T-helper 1 cell (primary cell): ENCODE measurements at regions not wholly inside any gene's neighbourhood (a gene's known extent, or its start where the extent isn't known, plus 50 kb on each side); places are given as distances from the start of the nearest gene placed in this dataset.
A peak's percentile ranks its signal among the peaks of the same experiment; 100 is the strongest.

Experiments
- DNase-seq, 5 donors: peaks; one replicate each; pipeline ENCODE4 v3.0.0-alpha.2; 2012 to 2020

GRCh38 chr21:22421416-22422180 is 1423.4 kb downstream of the NCAM2 start:
- peak in 1 of 5 donors; percentile 1 for DNase-seq

- DNase-seq, result no peak
These were observed 1440.3 kb downstream of the NCAM2 start for GRCh38 chr21:22438428-22439086.

- DNase-seq, result no peak
These were observed 1446.8 kb downstream of the NCAM2 start for GRCh38 chr21:22444990-22445389.

GRCh38 chr21:22450507-22450906 is 1452.3 kb downstream of the NCAM2 start:
- no peak for DNase-seq

DNA sequence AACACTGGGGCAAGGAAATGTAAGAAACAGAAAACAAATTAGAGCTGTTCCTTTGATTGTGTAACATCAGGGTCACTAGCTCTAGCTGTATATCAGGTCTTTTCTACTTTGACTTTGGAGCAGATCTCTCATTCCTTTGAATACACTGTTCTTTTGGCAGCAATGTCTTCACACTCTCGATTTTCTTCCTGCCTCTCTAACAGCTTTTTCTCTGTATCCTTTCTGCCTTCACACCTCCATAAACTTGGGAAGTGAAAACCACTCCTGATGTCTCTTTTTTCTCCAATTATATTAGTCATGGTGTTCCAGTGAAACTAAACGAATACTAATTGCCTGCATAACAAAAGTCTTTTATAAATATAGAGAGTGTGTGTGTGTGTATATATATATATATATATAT is 1458.0 kb downstream of the NCAM2 start:
- no peak for DNase-seq

GRCh38 chr21:22468893-22469292 is 1470.7 kb downstream of the NCAM2 start:
- no peak for DNase-seq

DNA sequence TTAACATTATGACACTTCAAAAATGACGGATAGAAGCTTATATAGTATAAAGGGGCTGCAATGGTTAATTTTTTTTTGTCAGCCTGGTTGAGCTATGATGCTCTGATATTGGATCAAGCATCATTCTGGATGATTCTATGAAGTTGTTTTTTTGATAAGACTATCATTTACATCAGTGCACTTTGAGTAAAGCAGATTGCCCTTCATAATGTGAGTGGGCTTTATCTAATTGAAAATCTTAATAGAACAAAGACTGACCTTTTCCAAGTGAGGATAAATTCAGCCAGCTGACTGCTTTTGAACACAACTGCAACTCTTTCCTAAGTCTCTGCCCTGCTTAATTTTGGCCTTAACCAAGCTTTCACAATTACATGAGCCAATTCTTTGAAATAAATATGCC is 1476.2 kb downstream of the NCAM2 start:
- no peak for DNase-seq

GRCh38 chr21:22476214-22476613 is 1478.0 kb downstream of the NCAM2 start:
- no peak for DNase-seq

DNA sequence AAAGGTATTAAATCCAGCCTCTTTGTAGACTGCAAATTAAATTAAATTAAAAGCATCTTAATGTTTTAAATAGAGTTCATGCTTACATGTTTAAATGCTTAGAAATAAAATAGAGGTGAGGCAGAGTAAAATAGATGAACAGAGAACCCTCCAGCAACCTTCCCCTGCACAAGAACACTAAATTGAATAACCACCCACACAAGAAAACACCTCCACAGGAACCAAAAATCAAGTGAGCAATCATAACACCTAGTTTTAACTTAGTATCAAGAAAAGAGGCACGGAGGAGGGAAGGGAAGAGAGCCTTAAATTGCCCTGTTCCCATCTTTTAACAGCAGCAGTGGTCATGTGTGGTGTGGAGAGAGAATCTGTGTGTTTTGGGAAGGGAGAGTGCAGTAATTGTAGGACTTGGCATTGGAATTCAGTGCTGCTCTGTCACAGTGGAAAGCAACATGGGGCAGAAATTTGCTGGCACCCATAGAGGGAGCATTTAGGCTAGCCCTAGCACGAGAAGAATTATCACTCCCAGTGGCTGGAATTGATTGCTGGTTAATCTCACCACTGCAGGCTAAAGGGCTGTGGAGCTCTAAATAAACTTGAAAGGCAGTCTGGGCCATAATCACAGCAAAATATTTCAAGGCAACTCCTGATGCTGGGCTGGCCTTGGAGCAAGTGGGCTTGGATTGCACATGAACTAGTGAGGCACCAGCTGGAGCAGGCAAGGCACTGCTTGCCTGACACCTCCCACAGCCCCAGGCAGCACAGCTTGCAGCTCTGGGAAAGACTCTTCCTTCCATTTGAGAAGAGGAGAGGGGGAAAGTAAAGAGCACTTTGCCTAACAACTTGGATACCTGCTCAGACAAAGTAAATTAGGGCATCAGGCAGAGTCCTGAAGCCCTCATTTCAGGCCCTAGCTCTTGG is 1478.8 kb downstream of the NCAM2 start:
- no peak for DNase-seq

DNA sequence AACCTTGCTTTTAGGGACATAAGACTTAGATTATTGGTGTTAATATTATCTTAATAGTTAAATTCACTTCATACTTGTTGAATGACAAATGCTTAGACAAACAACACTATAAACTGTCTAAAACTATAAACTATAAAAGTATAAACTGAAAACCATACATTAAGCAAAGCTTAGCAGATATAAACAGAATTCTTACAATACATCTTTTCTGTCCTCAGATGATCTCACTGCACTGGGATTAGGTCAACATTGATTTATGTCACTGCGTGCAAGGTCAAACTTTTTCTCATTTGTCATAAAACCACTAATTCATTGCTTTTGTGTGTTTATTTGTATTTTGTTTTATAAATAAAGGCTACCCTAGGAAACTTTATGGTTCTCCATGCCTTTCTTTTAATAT is 1491.8 kb downstream of the NCAM2 start:
- DNase-seq, result no peak

DNA sequence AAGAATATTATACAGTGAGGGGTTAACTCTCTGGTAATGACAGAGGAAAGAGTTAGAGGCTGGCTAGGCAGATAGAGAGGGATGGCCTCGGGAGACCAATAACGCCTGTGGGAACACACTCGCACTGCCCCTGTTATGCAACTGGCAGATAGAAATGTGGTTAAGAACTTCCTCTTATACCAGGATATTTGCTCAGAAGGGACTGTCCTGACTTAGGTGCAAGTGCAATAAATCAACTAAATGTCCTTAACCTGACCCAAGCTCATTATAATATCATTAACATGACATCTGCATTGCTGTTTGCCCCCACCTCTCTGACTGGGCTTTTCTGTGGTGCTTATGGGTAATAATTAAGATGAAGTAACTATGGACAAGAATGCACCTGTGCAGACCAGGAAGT is 1518.0 kb downstream of the NCAM2 start:
- DNase-seq, result no peak

- no peak for DNase-seq
These were observed 1537.4 kb downstream of the NCAM2 start for GRCh38 chr21:22535630-22536029.

- DNase-seq, result no peak
These were observed 1538.3 kb downstream of the NCAM2 start for GRCh38 chr21:22536509-22536908.

DNA sequence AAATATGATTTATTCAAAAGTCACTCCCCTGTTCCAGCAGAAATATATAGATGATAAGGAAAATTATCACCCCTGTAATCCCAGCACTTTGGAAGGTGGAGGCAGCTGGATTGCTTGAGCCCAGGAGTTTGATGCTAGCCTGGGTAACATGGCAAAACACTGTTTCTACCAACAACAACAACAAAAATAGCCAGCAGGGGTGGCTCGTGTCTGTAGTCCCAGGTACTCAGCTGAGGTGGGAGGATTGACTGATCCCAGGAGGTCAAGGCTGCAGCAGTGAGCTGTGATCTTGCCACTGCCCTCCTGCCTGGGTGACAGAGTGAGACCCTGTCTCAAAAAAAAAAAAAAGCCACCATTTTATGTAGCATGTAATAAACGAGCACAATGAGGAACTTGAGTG is 1546.5 kb downstream of the NCAM2 start:
- no peak for DNase-seq

GRCh38 chr21:22552390-22552789 is 1554.2 kb downstream of the NCAM2 start:
- DNase-seq, result no peak

GRCh38 chr21:22554690-22555316 is 1556.6 kb downstream of the NCAM2 start:
- DNase-seq, result no peak

DNA sequence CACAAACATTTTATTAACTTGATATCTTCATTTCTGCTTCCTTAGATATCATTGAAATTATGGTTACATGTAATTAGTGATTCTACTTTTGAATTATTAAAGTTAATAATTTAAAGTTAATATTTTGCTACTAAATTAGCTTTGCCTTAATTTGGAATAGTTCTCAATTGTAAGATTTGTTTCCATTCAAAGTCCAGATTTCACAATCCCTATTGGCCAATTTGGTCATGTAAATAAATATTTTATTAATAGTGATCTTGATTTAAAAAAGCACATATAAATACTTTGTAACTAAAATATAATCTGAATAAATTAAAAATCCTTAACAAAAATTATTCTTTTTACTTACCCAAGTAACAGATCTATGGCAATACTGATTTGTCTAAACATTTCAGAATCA is 1558.6 kb downstream of the NCAM2 start:
- DNase-seq, result no peak

DNA sequence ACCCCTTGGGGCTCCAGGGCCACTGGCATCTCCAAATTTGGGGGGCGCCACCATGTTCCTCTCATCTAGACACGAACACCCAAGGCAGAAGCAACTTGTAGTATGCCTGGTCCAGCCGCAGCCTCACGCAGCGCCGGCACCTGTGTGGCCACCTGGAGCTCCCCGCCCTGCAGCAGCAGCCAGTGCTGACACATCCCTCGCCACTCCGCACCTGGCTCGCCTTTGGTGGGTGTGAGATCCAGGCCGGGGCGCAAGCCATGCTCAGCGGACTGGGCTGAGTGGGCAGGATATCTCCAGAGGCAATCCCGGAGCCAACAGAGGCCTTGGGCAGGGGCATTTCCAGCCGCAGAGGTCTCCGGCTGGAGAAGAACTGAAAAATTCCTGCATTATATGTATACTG is 1563.7 kb downstream of the NCAM2 start:
- DNase-seq, result peak in 1 of 5 donors; percentile 3

DNA sequence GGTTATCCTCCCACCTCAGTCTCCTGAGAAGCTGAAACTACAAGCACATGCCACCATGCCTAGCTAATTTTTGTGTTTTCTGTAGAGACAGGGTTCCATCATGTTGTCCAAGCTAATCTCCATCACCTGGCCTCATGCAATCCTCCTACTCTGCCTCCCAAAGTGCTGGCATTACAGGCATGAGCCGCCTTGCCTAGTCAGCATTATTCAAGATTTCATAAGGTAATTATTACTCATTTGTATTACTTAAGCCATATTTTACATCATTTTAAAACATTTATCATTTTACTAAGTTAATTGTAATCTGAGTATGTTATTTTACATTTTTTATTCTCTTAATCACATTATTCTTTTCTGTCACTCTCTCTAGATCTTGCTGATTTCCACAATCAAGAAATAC is 1575.6 kb downstream of the NCAM2 start:
- no peak for DNase-seq

GRCh38 chr21:22575165-22575584 is 1577.0 kb downstream of the NCAM2 start:
- DNase-seq, result no peak

DNA sequence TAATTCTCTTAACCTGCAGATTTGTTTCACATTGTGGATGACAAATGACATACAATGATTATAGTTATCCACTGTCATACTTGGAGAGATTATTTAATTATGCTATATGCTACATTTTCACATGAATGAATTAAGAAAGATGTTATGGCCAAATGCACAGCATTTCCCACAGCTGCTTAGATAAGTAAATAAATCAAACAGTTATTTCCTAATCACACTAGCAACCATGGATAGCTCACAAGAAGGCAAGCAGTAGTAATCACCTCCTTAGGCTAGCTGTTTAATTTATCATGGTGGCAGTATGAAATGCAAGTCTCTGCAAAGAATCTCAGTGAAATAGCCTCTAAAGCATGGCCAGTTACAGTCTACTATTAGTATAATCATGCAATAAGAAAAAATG is 1581.5 kb downstream of the NCAM2 start:
- no peak for DNase-seq

GRCh38 chr21:22582026-22582425 is 1583.8 kb downstream of the NCAM2 start:
- no peak for DNase-seq

DNA sequence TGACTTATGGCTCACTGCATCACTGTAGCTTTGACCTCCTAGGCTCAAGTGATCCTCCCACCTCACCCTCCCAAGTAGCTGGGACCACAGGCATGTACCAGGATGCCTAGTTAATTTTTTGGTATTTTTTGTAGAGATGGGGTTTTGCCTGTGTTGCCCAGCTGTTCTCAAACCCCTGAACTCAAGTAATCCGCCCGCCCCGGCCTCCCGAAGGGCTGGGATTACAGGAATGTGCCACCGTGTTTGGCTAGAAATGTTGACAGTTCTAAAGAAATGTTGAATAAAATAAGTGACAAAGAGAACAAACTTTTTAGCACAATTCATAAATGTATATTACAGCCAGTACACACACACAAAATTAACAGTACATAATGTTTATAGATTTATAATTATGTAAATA is 1586.1 kb downstream of the NCAM2 start:
- DNase-seq, result no peak
